SU-DHL-6 (cell line): ENCODE measurements at regions not wholly inside any gene's neighbourhood (a gene's known extent, or its start where the extent isn't known, plus 50 kb on each side); places are given as distances from the start of the nearest gene placed in this dataset.

ENCODE experiments used
- CTCF ChIP-seq: fragments of 200-600 bp; sonication (generic); IDR thresholded peaks from one replicate; pipeline ENCODE4 v1.5.1; 2017; ENCODE audit warnings: antibody characterized with exemption, mild to moderate bottlenecking, low read length, moderate library complexity; ENCODE audit not compliant: insufficient read depth, poor library complexity, severe bottlenecking
- EZH2phosphoT487 ChIP-seq: fragments of 200-600 bp; sonication (generic), shearing (Covaris generic); conservative IDR thresholded peaks from 2 replicates; pipeline ENCODE4 v1.6.1; 2018; ENCODE audit warnings: mild to moderate bottlenecking, antibody characterized with exemption, low read length, moderate library complexity, mixed read lengths

GRCh38 chr6:7006515-7007191 lies 101.1 kb upstream of the RREB1 start:
- TF ChIP-seq CTCF (no peak), EZH2phosphoT487 (no peak)
